Adrenal gland (tissue), 5 donors: ENCODE measurements at regions not wholly inside any gene's neighbourhood (a gene's known extent, or its start where the extent isn't known, plus 50 kb on each side); places are given as distances from the start of the nearest gene placed in this dataset.

Experiments
- CTCF ChIP-seq, 6 experiments: fragments of 450-650 bp in 4 of 6; fragments of 200-600 bp in 2 of 6; sonication (generic) in 1 of 6; IDR thresholded peaks; 1 replicate in 5 of 6; 2 replicates in 1 of 6; pipeline versions ENCODE4 v1.5.1 to v1.8.0; 2016 to 2021; ENCODE audit warnings: antibody characterized with exemption in 6 of 6, mild to moderate bottlenecking in 2 of 6, moderate library complexity in 1 of 6
- POLR2A ChIP-seq, 2 donors: fragments of 450-650 bp; IDR thresholded peaks; one replicate each; pipeline ENCODE4 v1.6.1; 2017; ENCODE audit warnings: antibody characterized with exemption in 2 of 2, mild to moderate bottlenecking in 2 of 2, moderate library complexity in 1 of 2
- donor health status: DM: no; HTN: no; CAD: no.

GRCh38 chr14:40870252-40870651 is 736.4 kb upstream of the LRFN5 start:
- TF ChIP-seq CTCF (IDR thresholded peaks at IDR 0.05) = no peak
- no peak for TF ChIP-seq POLR2A (IDR thresholded peaks at IDR 0.05)
